Right lobe of liver (tissue), 6 donors: ENCODE measurements at regions not wholly inside any gene's neighbourhood (a gene's known extent, or its start where the extent isn't known, plus 50 kb on each side); places are given as distances from the start of the nearest gene placed in this dataset.

Experiments used
- ATAC-seq, 4 donors: fragments of 200-7000 bp; cut with Tn5 transposase; one replicate each; pipeline ENCODE4 v1.9.1; 2020; ENCODE audit warnings: mild to moderate bottlenecking in 4 of 4, moderate library complexity in 4 of 4
- DNase-seq, 3 donors: peaks; one replicate each; pipeline ENCODE4 v3.0.0-alpha.2; 2020
- H3K27ac ChIP-seq, 3 donors: fragments of 200-600 bp; one replicate each; pipeline ENCODE4 v1.8.0; 2022
- H3K27me3 ChIP-seq, 2 donors: fragments of 200-600 bp; one replicate each; pipeline ENCODE4 v1.8.0; 2022
- H3K36me3 ChIP-seq, 4 donors: fragments of 200-600 bp; sonication (generic) in 1 of 4; one replicate each; pipeline versions ENCODE4 v1.5.1 to v1.8.0; 2017 to 2022; ENCODE audit warnings: control low read depth in 1 of 4
- H3K4me1 ChIP-seq, 4 donors: fragments of 200-600 bp; sonication (generic) in 1 of 4; one replicate each; pipeline versions ENCODE4 v1.5.1 to v1.8.0; 2017 to 2022; ENCODE audit warnings: control low read depth in 1 of 4
- H3K4me3 ChIP-seq, 3 donors: fragments of 200-600 bp; one replicate each; pipeline ENCODE4 v1.8.0; 2022
- H3K9me3 ChIP-seq, 4 donors: fragments of 200-600 bp; sonication (generic) in 1 of 4; one replicate each; pipeline versions ENCODE4 v1.5.1 to v1.8.0; 2017 to 2022; ENCODE audit warnings: control low read depth in 1 of 4
- CTCF ChIP-seq, 4 donors: fragments of 200-600 bp in 3 of 4; fragments of 450-650 bp in 1 of 4; IDR thresholded peaks; one replicate each; pipeline versions ENCODE4 v1.5.1 to v1.8.0; 2016 to 2022; ENCODE audit warnings: antibody characterized with exemption in 4 of 4, mild to moderate bottlenecking in 2 of 4
- POLR2A ChIP-seq: fragments of 450-650 bp; IDR thresholded peaks from one replicate; pipeline ENCODE4 v1.6.1; 2017; ENCODE audit warnings: antibody characterized with exemption, mild to moderate bottlenecking
- WGBS: methylation state at CpG from one replicate; pipeline ENCODE4 v1.1.6; 2018; ENCODE audit warnings: low coverage, low lambda C conversion rate; ENCODE audit not compliant: insufficient coverage; ENCODE audit errors: missing lambda C conversion rate; 5-methylcytosine and 5-hydroxymethylcytosine counted together
- intact Hi-C, 2 donors: fragments of 100-400 bp; cut with DNase I; formaldehyde crosslinking; loops; one replicate each; pipeline versions ENCODE4 v1.11.2 to v1.14.1; 2022
- donor health status: DM: no; HTN: yes; CAD: no.
- donor health status: DM: no; HTN: no; CAD: no.
- donor health status: DM: no; HTN: no; CAD: no.
- donor health status: DM: no; HTN: yes; CAD: no.
- donor health status: DM: no; HTN: yes; CAD: no.

DNA sequence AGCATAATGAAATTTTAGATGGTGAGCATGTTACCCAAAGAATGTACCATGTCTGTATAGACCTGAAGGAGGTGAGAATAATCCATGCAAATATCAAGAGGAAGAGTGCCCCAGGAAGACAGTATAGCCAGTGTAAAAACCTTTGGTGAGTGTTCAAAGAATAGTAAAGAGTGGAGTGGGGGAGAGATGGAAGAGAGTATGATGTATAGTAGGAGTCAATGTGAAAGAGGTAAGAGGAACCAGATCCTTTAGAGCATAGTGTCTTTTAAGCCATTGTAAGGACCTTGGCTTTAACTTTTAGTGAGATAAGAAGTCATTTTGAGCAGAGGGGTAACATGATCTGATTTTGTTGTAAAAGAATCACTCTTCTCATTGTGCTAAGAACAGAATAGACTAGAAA lies 1052.3 kb upstream of the ZEB2 start:
- DNase-seq (no peak), ATAC-seq (no peak)
- H3K4me3 ChIP-seq = no peak overlapping the region
- H3K4me1 ChIP-seq = no peaks in the 10 kb centered on the region
- H3K27me3 ChIP-seq = no peaks in the 10 kb centered on the region
- H3K27ac ChIP-seq = no peak overlapping the region
- intact Hi-C loops = no loop called here
- TF ChIP-seq CTCF (IDR thresholded peaks at IDR 0.05) (no peak), POLR2A (no peak)
- no peaks in the 10 kb centered on the region for H3K36me3 ChIP-seq
- no peaks in the 10 kb centered on the region for H3K9me3 ChIP-seq

GRCh38 chr2:145569108-145569507 lies 1049.2 kb upstream of the ZEB2 start:
- no peaks in the 10 kb centered on the region for H3K4me1 ChIP-seq
- no peak for ATAC-seq
- H3K4me3 ChIP-seq = no peak overlapping the region
- 72% methylated on average over 2 of the region's 2 CpGs for WGBS
- H3K9me3 ChIP-seq = no peaks in the 10 kb centered on the region
- TF ChIP-seq CTCF (IDR thresholded peaks at IDR 0.05) (no peak), POLR2A (no peak)
- H3K27me3 ChIP-seq = no peaks in the 10 kb centered on the region
- H3K27ac ChIP-seq = no peak overlapping the region
- intact Hi-C loops = no loop called here
- DNase-seq = no peak
- H3K36me3 ChIP-seq = no peaks in the 10 kb centered on the region

DNA sequence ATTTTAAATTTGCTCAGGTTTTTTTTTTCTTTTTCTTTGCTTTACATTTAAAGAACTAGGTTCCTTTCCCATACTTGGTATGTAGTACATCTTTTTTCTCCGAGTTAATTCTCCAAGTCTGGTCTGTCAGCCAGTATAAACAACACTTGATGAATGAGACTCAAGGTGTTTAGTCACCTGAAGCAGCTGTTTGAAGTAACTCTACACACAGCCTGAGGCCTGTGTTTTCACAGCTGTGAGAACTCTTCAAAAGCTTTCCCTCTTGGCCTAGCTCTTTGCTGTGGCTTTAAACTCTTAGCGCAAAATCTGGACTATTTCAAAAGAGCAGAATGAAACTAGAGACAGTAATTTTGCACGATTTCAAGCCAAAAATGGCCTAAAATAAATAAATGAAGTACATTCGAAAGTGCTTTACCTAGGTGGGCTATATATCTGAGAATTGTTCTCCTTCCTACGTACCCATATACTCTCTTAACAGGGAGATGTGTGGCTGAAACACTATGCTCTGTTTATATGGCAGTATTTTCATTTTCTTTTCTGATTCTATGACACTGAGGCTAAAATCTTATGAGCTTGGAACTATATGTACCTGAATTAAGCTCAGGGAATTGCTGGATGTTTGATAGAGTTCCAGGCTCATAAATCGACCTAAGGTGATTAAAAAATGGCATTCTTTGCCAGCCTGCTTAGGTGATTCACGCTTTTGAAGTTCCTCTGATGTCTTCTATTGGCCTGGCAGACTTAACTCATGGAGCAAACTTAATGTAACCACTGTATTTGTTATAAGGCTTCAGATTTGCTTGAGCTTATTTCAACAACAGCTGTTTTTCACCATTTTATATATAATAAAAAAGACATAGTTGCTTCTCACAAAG lies 1044.1 kb upstream of the ZEB2 start:
- Histone ChIP-seq H3K27ac (no peak overlapping the region), H3K4me3 (no peak overlapping the region), H3K36me3 (no peaks in the 10 kb centered on the region), H3K9me3 (no peaks in the 10 kb centered on the region), H3K27me3 (no peaks in the 10 kb centered on the region), H3K4me1 (no peaks in the 10 kb centered on the region)
- TF ChIP-seq POLR2A (no peak), CTCF (IDR thresholded peaks at IDR 0.05) (no peak)
- intact Hi-C loops = no loop called here
- WGBS = 54% methylated on average over 7 of the region's 7 CpGs
- no peak for ATAC-seq
- DNase-seq = no peak

DNA sequence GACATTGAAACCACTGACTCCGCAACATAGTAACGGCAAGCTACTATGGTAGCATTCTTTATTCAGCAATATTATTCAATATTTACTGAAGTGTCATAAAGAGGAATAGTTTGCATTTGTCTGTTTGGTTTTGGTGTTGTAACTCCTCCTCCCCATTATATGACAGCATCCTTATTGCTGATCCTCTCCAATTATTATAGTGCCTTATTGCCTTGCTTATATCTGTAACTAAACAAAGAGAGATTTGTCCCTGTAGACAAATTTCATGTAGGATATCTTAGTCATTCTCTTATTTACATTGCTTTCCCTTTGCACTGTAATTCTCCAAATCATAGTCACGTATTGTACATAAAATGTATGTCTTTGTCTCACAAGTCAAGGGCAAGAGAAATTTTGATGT lies 1041.2 kb upstream of the ZEB2 start:
- no peak for ATAC-seq
- Histone ChIP-seq H3K4me1 (no peaks in the 10 kb centered on the region), H3K4me3 (no peak overlapping the region), H3K27ac (no peak overlapping the region), H3K27me3 (no peaks in the 10 kb centered on the region), H3K36me3 (no peaks in the 10 kb centered on the region), H3K9me3 (no peaks in the 10 kb centered on the region)
- TF ChIP-seq CTCF (IDR thresholded peaks at IDR 0.05) (no peak), POLR2A (no peak)
- intact Hi-C loops = no loop called here
- WGBS = 62% methylated on average over 3 of the region's 3 CpGs
- DNase-seq = no peak
